ENCODE measurements at regions not wholly inside any gene's neighbourhood (a gene's known extent, or its start where the extent isn't known, plus 50 kb on each side); places are given as distances from the start of the nearest gene placed in this dataset.
"Not testable (repeated sequence)": the region's sequence is repeated elsewhere in the genome, so short reads cannot be mapped to it uniquely, and the experiment has no call there.

DNA sequence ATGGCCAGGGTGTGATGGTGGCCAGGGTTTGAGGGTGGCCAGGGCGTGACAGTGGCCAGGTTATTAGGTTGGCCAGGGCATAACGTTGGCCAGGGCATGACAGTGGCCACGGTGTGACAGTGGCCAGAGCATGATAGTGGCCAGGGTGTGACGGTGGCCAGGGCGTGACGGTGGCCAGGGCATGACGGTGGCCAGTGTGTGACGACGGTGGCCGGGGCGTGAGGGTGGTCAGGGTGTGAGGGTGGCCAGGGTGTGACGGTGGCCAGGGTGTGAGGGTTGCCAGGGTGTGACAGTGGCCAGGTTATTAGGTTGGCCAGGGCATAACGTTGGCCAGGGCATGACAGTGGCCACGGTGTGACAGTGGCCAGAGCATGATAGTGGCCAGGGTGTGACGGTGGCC, 642.8 kb downstream of the TBC1D22A start:
- TF ChIP-seq, protein P1, sequence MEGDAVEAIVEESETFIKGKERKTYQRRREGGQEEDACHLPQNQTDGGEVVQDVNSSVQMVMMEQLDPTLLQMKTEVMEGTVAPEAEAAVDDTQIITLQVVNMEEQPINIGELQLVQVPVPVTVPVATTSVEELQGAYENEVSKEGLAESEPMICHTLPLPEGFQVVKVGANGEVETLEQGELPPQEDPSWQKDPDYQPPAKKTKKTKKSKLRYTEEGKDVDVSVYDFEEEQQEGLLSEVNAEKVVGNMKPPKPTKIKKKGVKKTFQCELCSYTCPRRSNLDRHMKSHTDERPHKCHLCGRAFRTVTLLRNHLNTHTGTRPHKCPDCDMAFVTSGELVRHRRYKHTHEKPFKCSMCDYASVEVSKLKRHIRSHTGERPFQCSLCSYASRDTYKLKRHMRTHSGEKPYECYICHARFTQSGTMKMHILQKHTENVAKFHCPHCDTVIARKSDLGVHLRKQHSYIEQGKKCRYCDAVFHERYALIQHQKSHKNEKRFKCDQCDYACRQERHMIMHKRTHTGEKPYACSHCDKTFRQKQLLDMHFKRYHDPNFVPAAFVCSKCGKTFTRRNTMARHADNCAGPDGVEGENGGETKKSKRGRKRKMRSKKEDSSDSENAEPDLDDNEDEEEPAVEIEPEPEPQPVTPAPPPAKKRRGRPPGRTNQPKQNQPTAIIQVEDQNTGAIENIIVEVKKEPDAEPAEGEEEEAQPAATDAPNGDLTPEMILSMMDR (IDR thresholded peaks at IDR 0.05): not testable (repeated sequence)
- not testable (repeated sequence) for TF ChIP-seq EP300, POLR2A (IDR thresholded peaks at IDR 0.05)

Data from tibial nerve (tissue), 4 donors.